H1 (cell line): ENCODE measurements at regions not wholly inside any gene's neighbourhood (a gene's known extent, or its start where the extent isn't known, plus 50 kb on each side); places are given as distances from the start of the nearest gene placed in this dataset.

Experiments used
- ASH2L ChIP-seq: fragments of 200-600, 300-600 bp; sonication (generic); IDR thresholded peaks from one replicate; pipeline ENCODE4 v1.7.1; 2017; ENCODE audit warnings: low read length
- BCL11A ChIP-seq, 2 experiments: IDR thresholded peaks; one replicate each; pipeline ENCODE4 v1.6.1; 2011; ENCODE audit warnings: low read depth in 2 of 2, low read length in 2 of 2, mild to moderate bottlenecking in 2 of 2
- CHD2 ChIP-seq: IDR thresholded peaks from 2 replicates; pipeline ENCODE4 v1.6.1; 2012; ENCODE audit warnings: low read length, improper control_type of control experiment
- CTCF ChIP-seq, 3 experiments: IDR thresholded peaks; 1 replicate in 2 of 3; 2 replicates in 1 of 3; pipeline versions ENCODE4 v1.5.1 to v1.6.1; 2011; ENCODE audit warnings: low read length in 3 of 3, mild to moderate bottlenecking in 3 of 3, inconsistent platforms in 2 of 3, low read depth in 1 of 3, moderate library complexity in 1 of 3; ENCODE audit not compliant: insufficient read depth in 1 of 3; ENCODE audit errors: control extremely low read depth in 1 of 3
- HDAC6 ChIP-seq: IDR thresholded peaks from one replicate; pipeline ENCODE4 v1.7.1; 2012; ENCODE audit warnings: low read depth, mild to moderate bottlenecking, inconsistent platforms, low read length, moderate library complexity
- KDM1A ChIP-seq: fragments of 200-600, 300-600 bp; sonication (generic); IDR thresholded peaks from 2 replicates; pipeline ENCODE4 v1.7.1; 2016; ENCODE audit warnings: mild to moderate bottlenecking, low read length, borderline replicate concordance
- NANOG ChIP-seq: IDR thresholded peaks from 2 replicates; pipeline ENCODE4 v1.6.1; 2011; ENCODE audit warnings: low read length, low read depth, mild to moderate bottlenecking, inconsistent platforms; ENCODE audit not compliant: insufficient read depth, poor library complexity, severe bottlenecking
- POU5F1 ChIP-seq: IDR thresholded peaks from 2 replicates; pipeline ENCODE4 v1.6.1; 2011; ENCODE audit warnings: low read depth, mild to moderate bottlenecking, low read length, moderate library complexity
- RBBP5 ChIP-seq: IDR thresholded peaks from 2 replicates; pipeline ENCODE4 v1.7.1; 2012; ENCODE audit warnings: low read depth, mild to moderate bottlenecking, inconsistent platforms, low read length, moderate library complexity, borderline replicate concordance
- SAP30 ChIP-seq: fragments of 300-600 bp; sonication (generic); IDR thresholded peaks from 2 replicates; pipeline ENCODE4 v1.7.1; 2012; ENCODE audit warnings: low read length, moderate library complexity, mild to moderate bottlenecking, inconsistent platforms; ENCODE audit not compliant: insufficient read depth, insufficient replicate concordance
- SIX5 ChIP-seq: IDR thresholded peaks from 2 replicates; pipeline ENCODE4 v1.6.1; 2011; ENCODE audit warnings: mild to moderate bottlenecking, low read depth, low read length
- SUZ12 ChIP-seq: fragments of 200-600 bp; sonication (generic); IDR thresholded peaks from 2 replicates; pipeline ENCODE4 v1.6.1; 2012; ENCODE audit warnings: mild to moderate bottlenecking, inconsistent platforms, low read length, moderate library complexity, mixed read lengths
- USF2 ChIP-seq: IDR thresholded peaks from 2 replicates; pipeline ENCODE4 v1.6.1; 2011; ENCODE audit warnings: low read length, improper control_type of control experiment
- ZNF274 ChIP-seq: IDR thresholded peaks from 2 replicates; pipeline ENCODE4 v1.7.0; 2012; ENCODE audit warnings: low read length, borderline replicate concordance; ENCODE audit errors: extremely low read depth
- TF ChIP-seq, protein P1 (sequence below): IDR thresholded peaks from 2 replicates; pipeline ENCODE4 v1.6.1; 2012; ENCODE audit warnings: inconsistent platforms

- TF ChIP-seq SIX5 = no peak
- no peak for TF ChIP-seq RBBP5
- no peak for TF ChIP-seq BCL11A (IDR thresholded peaks at IDR 0.05; ENCODE audit: low read depth in 2 of 2, low read length in 2 of 2)
- TF ChIP-seq ZNF274 = no peak
- no peak for TF ChIP-seq USF2
- no peak for TF ChIP-seq HDAC6
- TF ChIP-seq, protein P1, sequence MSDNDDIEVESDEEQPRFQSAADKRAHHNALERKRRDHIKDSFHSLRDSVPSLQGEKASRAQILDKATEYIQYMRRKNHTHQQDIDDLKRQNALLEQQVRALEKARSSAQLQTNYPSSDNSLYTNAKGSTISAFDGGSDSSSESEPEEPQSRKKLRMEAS = no peak
- TF ChIP-seq NANOG = no peak
- TF ChIP-seq ASH2L = no peak
- TF ChIP-seq SUZ12 = no peak
- no peak for TF ChIP-seq CHD2
- TF ChIP-seq CTCF (IDR thresholded peaks at IDR 0.05; ENCODE audit: control extremely low read depth in 1 of 3, insufficient read depth in 1 of 3, low read depth in 1 of 3, low read length in 3 of 3) = peak in 2 of 3 experiments; percentile 38 to 51; a peak in 2 of 4 replicates
- TF ChIP-seq POU5F1 = no peak
- no peak for TF ChIP-seq KDM1A
- no peak for TF ChIP-seq SAP30
Observed at GRCh38 chr2:225889452-225889851, 489.9 kb downstream of the NYAP2 start (continued).
